Activated CD4-positive, alpha-beta T cell treated with anti-CD3 and anti-CD28 coated beads, Interleukin-2, amount 50 U/mL, for 4 hours (primary cell): ENCODE measurements at regions not wholly inside any gene's neighbourhood (a gene's known extent, or its start where the extent isn't known, plus 50 kb on each side); places are given as distances from the start of the nearest gene placed in this dataset.

Source experiments
- DNase-seq, 2 experiments: peaks; one replicate each; pipeline ENCODE4 v3.0.0-alpha.2; 2020

DNA sequence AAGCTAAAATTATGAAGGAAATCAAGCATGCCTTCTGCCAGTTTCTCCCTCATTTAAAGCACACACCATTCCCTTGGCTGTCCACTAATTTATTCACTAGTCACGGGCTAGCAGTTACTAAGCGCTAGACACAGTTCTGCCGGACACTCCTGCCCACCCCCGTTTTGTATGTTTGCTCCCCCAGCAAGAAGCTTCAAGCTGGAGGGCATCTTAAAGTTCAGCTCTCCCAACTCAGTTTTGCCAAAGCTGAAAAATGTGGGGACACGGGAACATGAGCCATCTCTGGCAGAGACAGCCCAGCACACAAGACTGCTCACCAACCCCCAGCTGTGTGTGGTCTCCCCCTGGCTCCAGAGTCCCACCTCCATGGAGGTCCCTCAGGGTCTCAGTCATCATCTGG, 263.6 kb downstream of the BRD1 start:
- no peak for DNase-seq

- no peak for DNase-seq
These were observed 264.9 kb downstream of the BRD1 start for GRCh38 chr22:49562685-49563249.

DNA sequence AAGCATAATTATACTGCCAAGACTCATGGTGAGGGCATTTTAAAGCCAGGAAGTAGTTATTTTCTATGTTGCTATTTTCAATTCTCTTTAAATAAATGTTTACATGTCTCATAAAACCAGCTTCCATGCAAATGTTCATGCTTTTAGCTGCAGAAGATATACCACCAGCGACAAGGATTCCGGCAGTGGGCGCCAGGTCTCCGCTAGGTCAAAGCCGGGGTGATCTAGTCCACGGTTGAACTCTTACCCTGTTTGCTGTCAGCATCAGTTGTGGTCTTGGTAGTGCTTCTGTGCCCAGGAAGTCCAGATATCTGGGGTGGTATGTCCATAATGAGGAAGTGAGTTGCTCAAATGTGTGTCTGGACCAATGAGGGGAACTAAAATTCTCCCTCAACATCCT, 265.7 kb downstream of the BRD1 start:
- no peak for DNase-seq

GRCh38 chr22:49561338-49561737, 266.3 kb downstream of the BRD1 start:
- DNase-seq, result no peak

- DNase-seq, result no peak
These were observed 272.1 kb downstream of the BRD1 start for GRCh38 chr22:49555526-49555925.

GRCh38 chr22:49554741-49555140, 272.9 kb downstream of the BRD1 start:
- no peak for DNase-seq

DNA sequence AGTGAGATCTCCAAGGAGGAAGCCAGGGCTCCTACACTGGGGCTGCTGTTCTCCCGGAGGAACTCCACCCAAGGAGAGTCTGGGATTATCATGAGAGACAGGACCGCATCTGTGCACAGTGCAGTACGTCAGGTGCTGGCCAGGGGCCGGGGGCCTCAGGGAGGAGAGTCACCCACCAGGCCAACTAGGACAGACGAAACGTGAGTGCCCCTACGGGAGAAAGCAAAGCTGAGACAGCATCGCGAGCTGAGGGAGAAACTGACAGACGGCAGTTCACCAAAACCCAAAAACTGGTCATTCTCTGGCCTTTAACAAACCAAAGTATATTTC, 273.4 kb downstream of the BRD1 start:
- no peak for DNase-seq

- DNase-seq, result no peak
These were observed 274.0 kb downstream of the BRD1 start for GRCh38 chr22:49553518-49554295.

GRCh38 chr22:49553076-49553475, 274.6 kb downstream of the BRD1 start:
- DNase-seq, result no peak

GRCh38 chr22:49551897-49552614, 275.6 kb downstream of the BRD1 start:
- no peak for DNase-seq

DNA sequence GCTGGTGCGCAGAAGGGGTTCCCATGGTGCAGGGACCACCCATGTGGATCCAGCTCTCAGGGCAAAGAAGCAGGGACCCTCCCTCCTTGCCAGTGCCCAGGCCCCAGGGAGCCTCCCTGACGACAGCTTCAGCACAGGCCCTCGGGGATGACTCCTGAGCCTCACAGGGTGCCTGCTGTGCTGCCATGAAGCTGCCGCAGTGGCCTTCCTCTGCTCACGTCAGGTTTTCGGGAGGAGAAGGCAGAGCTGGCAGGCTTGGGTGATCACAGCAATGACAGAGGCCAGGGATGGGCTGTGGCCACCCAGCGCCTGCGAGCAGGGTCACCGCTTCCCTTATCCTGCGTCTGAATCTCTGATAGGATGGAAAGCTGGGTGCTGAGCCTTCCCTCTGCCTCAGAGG, 276.2 kb downstream of the BRD1 start:
- no peak for DNase-seq

- DNase-seq, result no peak
These were observed 276.8 kb downstream of the BRD1 start for GRCh38 chr22:49550766-49551362.

- no peak for DNase-seq
These were observed 277.6 kb downstream of the BRD1 start for GRCh38 chr22:49550141-49550430.

DNA sequence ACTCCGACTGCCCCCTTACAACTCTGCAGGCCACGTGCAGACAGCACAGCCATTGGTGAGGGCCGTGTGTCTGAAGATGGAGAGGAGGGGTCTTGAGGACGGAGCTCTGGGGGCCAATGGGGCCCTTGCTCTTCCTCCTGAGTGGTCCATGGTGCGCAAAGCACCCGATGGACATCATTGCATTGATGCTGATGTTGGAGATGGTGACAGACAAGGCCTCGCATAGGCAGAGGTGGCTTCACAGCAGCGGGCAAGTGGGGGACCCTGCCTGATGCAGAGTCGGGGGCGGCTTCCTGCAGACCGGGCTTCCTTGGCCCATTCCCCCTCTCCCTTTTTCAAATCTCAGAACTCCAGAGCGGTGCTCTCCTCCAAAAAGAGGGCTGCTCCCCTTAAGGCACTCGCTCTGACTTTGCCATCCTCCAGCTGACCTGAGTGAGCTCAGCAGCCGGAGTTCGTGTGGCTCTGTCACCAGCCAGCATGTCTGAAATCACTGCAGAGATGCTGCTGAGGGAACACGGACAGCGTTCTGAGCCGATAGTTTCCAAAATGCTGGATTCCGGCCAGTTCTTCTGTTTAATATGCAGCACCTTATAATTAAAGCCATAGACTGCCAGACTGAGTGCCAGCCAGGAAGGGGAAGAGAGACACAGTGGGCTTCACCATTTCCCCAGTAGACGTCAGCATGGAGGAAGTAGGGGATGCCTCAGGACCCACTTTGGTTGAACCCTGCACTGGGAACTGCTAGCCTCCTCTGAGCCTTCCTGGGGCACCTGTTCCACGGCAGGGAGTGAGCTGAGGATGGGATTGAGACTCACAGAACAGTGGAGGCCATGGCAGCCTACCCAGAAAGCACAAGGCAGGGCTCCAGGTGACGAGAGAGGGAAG, 278.2 kb downstream of the BRD1 start:
- DNase-seq, result no peak

GRCh38 chr22:49548356-49549202, 279.1 kb downstream of the BRD1 start:
- DNase-seq, result no peak

GRCh38 chr22:49547751-49548239, 279.9 kb downstream of the BRD1 start:
- DNase-seq, result no peak

DNA sequence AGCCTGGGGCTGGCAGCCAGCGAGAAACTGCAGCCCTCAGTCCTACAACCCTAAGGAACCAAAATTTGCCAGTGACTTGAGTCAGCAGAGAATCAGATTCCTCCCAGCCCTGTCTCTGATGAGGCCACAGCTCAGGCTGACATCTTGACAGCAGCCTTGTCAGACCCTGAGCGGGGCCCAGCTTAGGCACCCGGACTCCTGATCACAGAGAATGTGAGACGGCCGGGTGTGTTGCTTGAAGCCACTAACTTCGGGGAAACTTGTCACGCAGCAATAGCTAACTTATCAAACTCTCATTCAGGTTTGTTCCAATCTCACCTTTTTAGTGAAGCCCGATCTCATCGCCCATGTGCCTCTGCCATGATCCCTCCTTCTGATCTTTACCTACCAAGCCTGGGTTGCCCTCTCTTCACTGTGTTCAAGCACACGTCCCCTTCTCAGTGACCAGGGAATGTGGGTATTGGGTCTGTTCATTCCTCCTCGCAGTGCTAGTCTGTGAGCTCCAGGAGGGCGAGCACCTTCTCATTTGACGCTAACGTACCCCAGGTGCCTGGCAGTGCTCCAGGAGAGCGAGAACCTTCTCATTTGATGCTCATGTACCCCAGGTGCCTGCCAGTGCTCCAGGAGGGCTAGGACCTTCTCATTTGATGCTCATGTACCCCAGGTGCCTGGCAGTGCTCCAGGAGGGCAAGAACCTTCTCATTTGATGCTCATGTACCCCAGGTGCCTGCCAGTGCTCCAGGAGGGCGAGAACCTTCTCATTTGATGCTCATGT, 280.7 kb downstream of the BRD1 start:
- no peak for DNase-seq

- DNase-seq, result no peak
These were observed 282.1 kb downstream of the BRD1 start for GRCh38 chr22:49545606-49546005.

- no peak for DNase-seq
These were observed 283.4 kb downstream of the BRD1 start for GRCh38 chr22:49544286-49544685.

GRCh38 chr22:49543876-49544275, 283.8 kb downstream of the BRD1 start:
- DNase-seq, result no peak

GRCh38 chr22:49541693-49542230, 285.9 kb downstream of the BRD1 start:
- no peak for DNase-seq
